Thoracic aorta (tissue), 2 donors: ENCODE measurements at regions not wholly inside any gene's neighbourhood (a gene's known extent, or its start where the extent isn't known, plus 50 kb on each side); places are given as distances from the start of the nearest gene placed in this dataset.

Experiments
- ATAC-seq: fragments of 150-250 bp; one replicate; pipeline ENCODE4 v1.8.0; 2017; ENCODE audit warnings: low read depth; ENCODE audit not compliant: insufficient number of reproducible peaks, low FRiP score
- DNase-seq: peaks from one replicate; pipeline ENCODE4 v3.0.0-alpha.2; 2020; ENCODE audit warnings: low spot score
- H3K27ac ChIP-seq, 2 donors: fragments of 200-600 bp; sonication (generic); 1 replicate in 1 of 2; 2 replicates in 1 of 2; pipeline ENCODE4 v1.5.1; 2016; ENCODE audit warnings: mild to moderate bottlenecking in 2 of 2, moderate library complexity in 2 of 2
- H3K27me3 ChIP-seq: fragments of 200-600 bp; sonication (generic); replicated peaks from 2 replicates; pipeline ENCODE4 v1.6.0; 2016; ENCODE audit warnings: mild to moderate bottlenecking; ENCODE audit not compliant: insufficient read depth
- H3K36me3 ChIP-seq: fragments of 200-600 bp; sonication (generic); one replicate; pipeline ENCODE4 v1.5.1; 2016
- H3K4me1 ChIP-seq, 2 donors: fragments of 200-600 bp; sonication (generic); 1 replicate in 1 of 2; 2 replicates in 1 of 2; pipeline versions ENCODE4 v1.5.1 to v1.6.0; 2016; ENCODE audit warnings: low read depth in 2 of 2, mild to moderate bottlenecking in 1 of 2; ENCODE audit not compliant: control insufficient read depth in 1 of 2
- H3K4me3 ChIP-seq: fragments of 200-600 bp; sonication (generic); 2 replicates; pipeline ENCODE4 v1.5.1; 2016; ENCODE audit warnings: mild to moderate bottlenecking
- H3K9me3 ChIP-seq: fragments of 200-600 bp; sonication (generic); 2 replicates; pipeline ENCODE4 v1.5.1; 2016
- TF ChIP-seq, protein P1 (sequence below): fragments of 200-600 bp; sonication (generic); IDR thresholded peaks from one replicate; pipeline ENCODE4 v1.5.1; 2019; ENCODE audit warnings: antibody characterized with exemption

DNA sequence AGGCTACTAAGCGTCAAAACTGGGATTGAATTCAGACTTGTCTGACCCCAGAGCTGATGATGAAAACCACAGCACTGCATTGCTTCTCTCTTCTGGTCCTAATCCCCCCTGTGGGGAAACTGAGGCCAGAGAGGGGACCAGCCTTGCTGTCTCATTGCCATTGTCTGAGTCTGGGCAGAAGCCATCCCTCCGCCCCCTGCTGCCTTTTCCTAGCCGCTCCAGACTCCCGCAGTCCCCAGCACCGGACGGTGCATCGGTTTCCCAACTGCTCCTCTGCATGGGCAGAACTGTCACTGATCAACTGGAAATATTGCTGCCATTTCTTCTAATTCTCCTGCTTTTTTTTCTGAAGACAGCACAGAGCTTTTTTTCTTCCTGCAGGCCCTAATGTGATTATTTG is 157.4 kb downstream of the ACTL8 start:
- TF ChIP-seq, protein P1, sequence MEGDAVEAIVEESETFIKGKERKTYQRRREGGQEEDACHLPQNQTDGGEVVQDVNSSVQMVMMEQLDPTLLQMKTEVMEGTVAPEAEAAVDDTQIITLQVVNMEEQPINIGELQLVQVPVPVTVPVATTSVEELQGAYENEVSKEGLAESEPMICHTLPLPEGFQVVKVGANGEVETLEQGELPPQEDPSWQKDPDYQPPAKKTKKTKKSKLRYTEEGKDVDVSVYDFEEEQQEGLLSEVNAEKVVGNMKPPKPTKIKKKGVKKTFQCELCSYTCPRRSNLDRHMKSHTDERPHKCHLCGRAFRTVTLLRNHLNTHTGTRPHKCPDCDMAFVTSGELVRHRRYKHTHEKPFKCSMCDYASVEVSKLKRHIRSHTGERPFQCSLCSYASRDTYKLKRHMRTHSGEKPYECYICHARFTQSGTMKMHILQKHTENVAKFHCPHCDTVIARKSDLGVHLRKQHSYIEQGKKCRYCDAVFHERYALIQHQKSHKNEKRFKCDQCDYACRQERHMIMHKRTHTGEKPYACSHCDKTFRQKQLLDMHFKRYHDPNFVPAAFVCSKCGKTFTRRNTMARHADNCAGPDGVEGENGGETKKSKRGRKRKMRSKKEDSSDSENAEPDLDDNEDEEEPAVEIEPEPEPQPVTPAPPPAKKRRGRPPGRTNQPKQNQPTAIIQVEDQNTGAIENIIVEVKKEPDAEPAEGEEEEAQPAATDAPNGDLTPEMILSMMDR: no peak
- DNase-seq: no peak
- Histone ChIP-seq H3K27me3 (peaks cover 3% of the 10 kb centered on the region), H3K27ac (no peak overlapping the region), H3K4me1 (no peaks in the 10 kb centered on the region), H3K9me3 (no peaks in the 10 kb centered on the region), H3K4me3 (no peak overlapping the region), H3K36me3 (no peaks in the 10 kb centered on the region)
- no peak for ATAC-seq

GRCh38 chr1:17913326-17914115 is 158.4 kb downstream of the ACTL8 start:
- Histone ChIP-seq H3K27me3 (peaks cover 3% of the 10 kb centered on the region), H3K4me1 (no peaks in the 10 kb centered on the region), H3K9me3 (no peaks in the 10 kb centered on the region), H3K36me3 (no peaks in the 10 kb centered on the region), H3K27ac (no peak overlapping the region), H3K4me3 (no peak overlapping the region)
- TF ChIP-seq, protein P1: no peak
- no peak for DNase-seq
- no peak for ATAC-seq

DNA sequence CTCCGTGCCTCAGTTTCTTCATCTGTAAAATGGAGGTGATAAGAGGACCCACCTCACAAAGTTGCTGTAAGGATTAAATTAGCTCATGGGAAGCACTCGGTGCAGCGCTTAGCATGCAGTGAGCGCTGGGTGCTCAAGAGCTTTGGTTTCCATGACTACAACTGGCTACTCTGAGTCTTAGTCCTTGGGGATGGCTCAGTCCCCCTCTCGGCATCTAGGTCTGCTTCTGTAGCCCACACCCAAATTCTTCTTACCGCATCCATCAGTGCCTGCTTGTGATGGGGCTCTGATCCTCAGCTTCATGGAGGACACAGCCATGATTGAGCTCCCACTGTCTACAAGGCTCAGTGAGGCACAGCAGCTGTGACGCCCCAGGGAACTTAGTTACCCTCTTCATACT is 159.0 kb downstream of the ACTL8 start:
- no peak for ATAC-seq
- Histone ChIP-seq H3K9me3 (no peaks in the 10 kb centered on the region), H3K27ac (no peak overlapping the region), H3K27me3 (peaks cover 3% of the 10 kb centered on the region), H3K36me3 (no peaks in the 10 kb centered on the region), H3K4me1 (no peaks in the 10 kb centered on the region), H3K4me3 (no peak overlapping the region)
- DNase-seq: no peak
- TF ChIP-seq, protein P1: no peak

GRCh38 chr1:17914987-17915386 is 159.9 kb downstream of the ACTL8 start:
- Histone ChIP-seq H3K27me3 (peaks cover 3% of the 10 kb centered on the region), H3K27ac (no peak overlapping the region), H3K4me1 (no peaks in the 10 kb centered on the region), H3K36me3 (no peaks in the 10 kb centered on the region), H3K9me3 (no peaks in the 10 kb centered on the region), H3K4me3 (no peak overlapping the region)
- no peak for ATAC-seq
- no peak for DNase-seq
- TF ChIP-seq, protein P1: no peak

GRCh38 chr1:17915511-17916197 is 160.5 kb downstream of the ACTL8 start:
- TF ChIP-seq, protein P1: no peak
- ATAC-seq (no peak), DNase-seq (no peak)
- no peaks in the 10 kb centered on the region for H3K9me3 ChIP-seq
- H3K27me3 ChIP-seq: peaks cover 3% of the 10 kb centered on the region
- H3K36me3 ChIP-seq: no peaks in the 10 kb centered on the region
- H3K4me3 ChIP-seq: no peak overlapping the region
- H3K4me1 ChIP-seq: no peaks in the 10 kb centered on the region
- H3K27ac ChIP-seq: no peak overlapping the region
